Peyer's patch (tissue), 4 donors: ENCODE measurements at regions not wholly inside any gene's neighbourhood (a gene's known extent, or its start where the extent isn't known, plus 50 kb on each side); places are given as distances from the start of the nearest gene placed in this dataset.

Experiments
- DNase-seq, 3 donors: peaks; one replicate each; pipeline ENCODE4 v3.0.0-alpha.2; 2017 to 2019
- H3K27ac ChIP-seq, 4 donors: fragments of 200-600 bp; sonication (generic); one replicate each; pipeline ENCODE4 v1.5.1; 2016 to 2019
- H3K27me3 ChIP-seq, 2 donors: fragments of 200-600 bp; sonication (generic); one replicate each; pipeline ENCODE4 v1.5.1; 2019
- H3K36me3 ChIP-seq, 3 donors: fragments of 200-600 bp; sonication (generic); one replicate each; pipeline ENCODE4 v1.5.1; 2016 to 2019
- H3K4me1 ChIP-seq, 4 donors: fragments of 200-600 bp; sonication (generic); one replicate each; pipeline ENCODE4 v1.5.1; 2016 to 2019
- H3K4me3 ChIP-seq, 4 donors: fragments of 200-600 bp; sonication (generic); 1 replicate in 3 of 4; 2 replicates in 1 of 4; pipeline ENCODE4 v1.5.1; 2016 to 2019; ENCODE audit warnings: mild to moderate bottlenecking in 1 of 4
- H3K9me3 ChIP-seq, 4 donors: fragments of 200-600 bp; sonication (generic); one replicate each; pipeline ENCODE4 v1.5.1; 2016 to 2019; ENCODE audit warnings: mild to moderate bottlenecking in 1 of 4
- POLR2A ChIP-seq, 2 donors: fragments of 450-650 bp; IDR thresholded peaks; one replicate each; pipeline ENCODE4 v1.5.1; 2017; ENCODE audit warnings: antibody characterized with exemption in 2 of 2, mild to moderate bottlenecking in 2 of 2, moderate library complexity in 2 of 2
- TF ChIP-seq, protein P1 (sequence below), 6 experiments: fragments of 450-650 bp in 4 of 6; fragments of 200-600 bp in 2 of 6; sonication (generic) in 1 of 6; IDR thresholded peaks; one replicate each; pipeline ENCODE4 v1.5.1; 2017 to 2019; ENCODE audit warnings: antibody characterized with exemption in 6 of 6, mild to moderate bottlenecking in 3 of 6, moderate library complexity in 1 of 6

DNA sequence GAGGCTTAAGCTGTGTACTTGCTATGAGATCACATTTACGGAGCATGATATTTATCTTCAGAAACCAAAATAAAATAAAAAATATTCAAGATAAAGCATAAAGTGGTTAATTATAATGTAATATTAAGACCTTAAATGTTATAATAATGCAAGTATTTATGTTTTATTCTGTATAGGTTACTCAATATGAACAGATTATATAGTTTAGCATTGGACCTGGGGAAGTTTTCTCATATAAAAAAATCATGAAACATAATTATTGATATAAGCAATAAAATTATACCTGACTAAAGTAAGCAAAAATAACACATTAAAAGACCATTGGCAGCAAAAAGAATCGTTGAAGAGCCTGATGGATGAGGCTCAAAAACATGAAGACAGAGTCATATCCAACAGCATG lies 516.2 kb downstream of the SLC16A7 start:
- H3K4me1 ChIP-seq = no peaks in the 10 kb centered on the region
- H3K27me3 ChIP-seq = no peaks in the 10 kb centered on the region
- TF ChIP-seq, protein P1, sequence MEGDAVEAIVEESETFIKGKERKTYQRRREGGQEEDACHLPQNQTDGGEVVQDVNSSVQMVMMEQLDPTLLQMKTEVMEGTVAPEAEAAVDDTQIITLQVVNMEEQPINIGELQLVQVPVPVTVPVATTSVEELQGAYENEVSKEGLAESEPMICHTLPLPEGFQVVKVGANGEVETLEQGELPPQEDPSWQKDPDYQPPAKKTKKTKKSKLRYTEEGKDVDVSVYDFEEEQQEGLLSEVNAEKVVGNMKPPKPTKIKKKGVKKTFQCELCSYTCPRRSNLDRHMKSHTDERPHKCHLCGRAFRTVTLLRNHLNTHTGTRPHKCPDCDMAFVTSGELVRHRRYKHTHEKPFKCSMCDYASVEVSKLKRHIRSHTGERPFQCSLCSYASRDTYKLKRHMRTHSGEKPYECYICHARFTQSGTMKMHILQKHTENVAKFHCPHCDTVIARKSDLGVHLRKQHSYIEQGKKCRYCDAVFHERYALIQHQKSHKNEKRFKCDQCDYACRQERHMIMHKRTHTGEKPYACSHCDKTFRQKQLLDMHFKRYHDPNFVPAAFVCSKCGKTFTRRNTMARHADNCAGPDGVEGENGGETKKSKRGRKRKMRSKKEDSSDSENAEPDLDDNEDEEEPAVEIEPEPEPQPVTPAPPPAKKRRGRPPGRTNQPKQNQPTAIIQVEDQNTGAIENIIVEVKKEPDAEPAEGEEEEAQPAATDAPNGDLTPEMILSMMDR (IDR thresholded peaks at IDR 0.05) = no peak
- no peak for TF ChIP-seq POLR2A (IDR thresholded peaks at IDR 0.05)
- H3K36me3 ChIP-seq = no peaks in the 10 kb centered on the region
- no peak for DNase-seq
- H3K4me3 ChIP-seq = no peak overlapping the region
- no peak overlapping the region for H3K27ac ChIP-seq
- H3K9me3 ChIP-seq = no peaks in the 10 kb centered on the region

GRCh38 chr12:60112763-60113162 lies 516.9 kb downstream of the SLC16A7 start:
- Histone ChIP-seq H3K27ac (no peak overlapping the region), H3K36me3 (no peaks in the 10 kb centered on the region)
- no peak for DNase-seq

DNA sequence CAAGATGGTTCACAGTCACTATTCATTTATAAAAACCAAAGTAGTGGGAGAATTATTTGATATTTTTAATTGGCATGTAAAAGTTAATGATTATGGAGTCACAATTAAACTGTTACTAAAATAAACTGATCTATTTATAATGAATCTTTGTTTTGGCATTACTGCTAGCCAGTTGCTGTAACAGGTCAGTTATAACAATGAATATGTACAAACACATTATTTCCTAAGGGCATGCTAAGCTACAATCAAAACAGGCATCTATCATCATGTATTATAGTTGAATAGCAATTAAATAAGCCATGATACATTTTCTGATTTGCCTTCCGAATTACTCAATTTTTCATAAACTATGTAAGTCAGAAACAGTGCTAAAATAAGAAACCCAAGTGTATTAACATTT lies 518.3 kb downstream of the SLC16A7 start:
- no peaks in the 10 kb centered on the region for H3K36me3 ChIP-seq
- H3K4me1 ChIP-seq = no peaks in the 10 kb centered on the region

More at GRCh38 chr12:60112763-60113162, 516.9 kb downstream of the SLC16A7 start:
- Histone ChIP-seq H3K4me3 (no peak overlapping the region), H3K9me3 (no peaks in the 10 kb centered on the region), H3K4me1 (no peaks in the 10 kb centered on the region), H3K27me3 (no peaks in the 10 kb centered on the region)
- TF ChIP-seq, protein P1 (IDR thresholded peaks at IDR 0.05) = no peak
- TF ChIP-seq POLR2A (IDR thresholded peaks at IDR 0.05) = no peak

GRCh38 chr12:60119327-60119726 lies 523.5 kb downstream of the SLC16A7 start:
- Histone ChIP-seq H3K4me1 (no peaks in the 10 kb centered on the region), H3K9me3 (no peaks in the 10 kb centered on the region), H3K27me3 (no peaks in the 10 kb centered on the region), H3K36me3 (no peaks in the 10 kb centered on the region), H3K27ac (no peak overlapping the region), H3K4me3 (no peak overlapping the region)
- no peak for DNase-seq
- TF ChIP-seq, protein P1 (IDR thresholded peaks at IDR 0.05) = no peak
- TF ChIP-seq POLR2A (IDR thresholded peaks at IDR 0.05) = no peak

More for the DNA sequence above, 518.3 kb downstream of the SLC16A7 start:
- Histone ChIP-seq H3K4me3 (no peak overlapping the region), H3K27ac (no peak overlapping the region), H3K27me3 (no peaks in the 10 kb centered on the region), H3K9me3 (no peaks in the 10 kb centered on the region)
- DNase-seq = no peak
- TF ChIP-seq POLR2A (IDR thresholded peaks at IDR 0.05) = no peak
- TF ChIP-seq, protein P1 (IDR thresholded peaks at IDR 0.05) = no peak

- Histone ChIP-seq H3K27me3 (no peaks in the 10 kb centered on the region), H3K9me3 (no peaks in the 10 kb centered on the region), H3K27ac (no peak overlapping the region), H3K36me3 (no peaks in the 10 kb centered on the region), H3K4me3 (no peak overlapping the region), H3K4me1 (no peaks in the 10 kb centered on the region)
- TF ChIP-seq, protein P1 (IDR thresholded peaks at IDR 0.05) = no peak
- no peak for TF ChIP-seq POLR2A (IDR thresholded peaks at IDR 0.05)
- DNase-seq = no peak
Observed at GRCh38 chr12:60120199-60120598, 524.4 kb downstream of the SLC16A7 start.

GRCh38 chr12:60123557-60123956 lies 527.7 kb downstream of the SLC16A7 start:
- no peak overlapping the region for H3K4me3 ChIP-seq
- TF ChIP-seq, protein P1 (IDR thresholded peaks at IDR 0.05) = no peak
- no peak for TF ChIP-seq POLR2A (IDR thresholded peaks at IDR 0.05)
- no peak overlapping the region for H3K27ac ChIP-seq
- H3K9me3 ChIP-seq = no peaks in the 10 kb centered on the region
- no peak for DNase-seq
- H3K36me3 ChIP-seq = no peaks in the 10 kb centered on the region
- no peaks in the 10 kb centered on the region for H3K4me1 ChIP-seq
- no peaks in the 10 kb centered on the region for H3K27me3 ChIP-seq
